HG03378 (cell line): ENCODE measurements at regions not wholly inside any gene's neighbourhood (a gene's known extent, or its start where the extent isn't known, plus 50 kb on each side); places are given as distances from the start of the nearest gene placed in this dataset.

Source experiments
- ATAC-seq: cut with Tn5 transposase; IDR thresholded peaks from one replicate; pipeline ENCODE4 v1.9.1; 2021; ENCODE audit warnings: mild to moderate bottlenecking, moderate library complexity; ENCODE audit not compliant: unreplicated experiment

DNA sequence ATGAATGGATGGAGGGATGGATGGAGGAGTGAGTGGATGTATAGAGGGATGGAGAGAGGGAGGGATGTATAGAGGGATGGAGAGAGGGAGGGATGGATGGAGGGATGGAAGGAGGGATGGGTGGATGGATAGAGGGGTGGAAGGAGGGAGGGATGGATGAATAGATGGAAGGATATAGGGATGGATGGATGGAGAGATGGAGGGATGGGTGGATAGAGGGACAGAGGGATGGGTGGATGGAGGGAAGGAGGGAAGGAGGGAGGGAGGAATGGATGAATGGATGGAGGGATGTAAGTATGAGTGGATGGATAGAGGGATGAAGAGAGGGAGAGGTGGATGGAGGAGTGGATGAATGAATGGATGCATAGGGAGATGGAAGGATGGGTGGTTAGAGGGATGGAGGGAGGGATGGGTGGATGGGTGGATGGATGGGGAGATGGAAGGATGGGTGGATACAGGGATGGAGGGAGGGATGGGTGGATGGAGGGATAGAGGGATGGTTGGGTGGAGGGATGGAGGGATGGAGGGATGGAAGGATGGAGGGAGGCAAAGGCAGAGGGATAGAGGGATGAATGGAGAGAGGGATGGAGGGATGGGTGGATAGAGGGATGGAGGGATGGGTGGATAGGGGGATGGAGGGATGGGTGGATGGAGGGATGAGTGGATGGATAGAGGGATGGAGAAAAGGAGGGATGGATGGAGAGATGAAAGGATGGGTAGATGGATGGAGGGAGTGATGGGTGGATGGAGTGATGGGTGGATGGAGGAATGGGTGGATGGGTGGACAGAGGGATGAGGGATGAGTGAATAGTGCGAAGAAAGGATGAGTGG is 313.8 kb downstream of the UACA start:
- no peak for ATAC-seq

DNA sequence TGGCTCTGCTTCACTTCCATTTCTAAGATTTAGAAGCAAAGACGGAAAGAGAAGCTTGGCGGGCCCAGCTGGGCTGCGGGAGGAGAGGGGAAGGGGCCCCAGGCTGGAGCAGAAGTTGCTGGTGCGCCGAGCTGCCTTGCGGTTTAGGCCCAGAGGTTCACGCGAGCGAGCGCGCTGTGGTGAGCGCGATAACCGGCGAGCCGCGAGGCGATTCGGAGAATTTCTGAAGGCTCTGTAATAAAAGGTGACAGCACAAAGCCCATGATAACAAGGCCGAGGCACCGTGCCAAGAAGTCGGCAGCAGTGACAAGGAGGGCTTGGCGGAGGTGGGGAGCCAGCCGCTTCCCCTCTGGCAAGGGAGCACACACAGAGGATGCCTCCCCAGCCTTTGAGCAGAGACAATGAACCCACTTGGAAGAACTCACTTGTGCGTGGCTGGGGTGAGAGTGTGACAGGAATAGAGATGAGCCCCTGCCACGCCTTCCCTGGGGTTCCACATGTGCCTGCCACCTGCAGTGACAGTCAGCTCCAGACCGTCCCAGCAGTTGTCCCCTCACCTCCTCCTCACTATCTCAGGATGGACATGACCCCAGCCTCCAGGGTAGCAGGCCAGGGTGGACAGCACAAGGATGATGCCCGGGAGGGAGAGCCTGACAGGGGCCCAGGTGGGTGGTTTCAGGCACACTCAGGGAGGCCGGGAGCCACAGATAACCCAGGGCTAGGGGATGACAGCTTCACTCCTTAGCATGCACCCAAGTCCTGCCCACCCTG is 315.2 kb downstream of the UACA start:
- no peak for ATAC-seq

DNA sequence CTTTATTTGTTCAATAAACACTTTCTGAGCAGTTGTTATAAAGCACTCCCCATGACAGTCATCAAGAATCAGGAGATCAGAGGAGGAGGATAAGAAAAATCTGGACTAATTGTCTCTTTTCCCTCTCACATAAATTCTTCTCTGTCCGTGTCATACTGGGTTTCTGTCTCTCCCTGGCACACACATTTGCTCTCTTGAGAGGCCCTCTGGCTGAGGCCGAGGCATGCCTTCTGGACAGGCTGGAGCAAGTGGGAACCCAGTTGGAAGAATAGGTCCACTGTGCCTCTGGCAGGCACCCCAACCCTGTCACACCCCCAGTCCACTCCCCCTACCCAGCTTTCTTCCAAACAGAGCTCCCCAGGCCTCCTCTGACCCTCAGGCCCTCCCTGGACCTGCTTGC is 315.8 kb downstream of the UACA start:
- no peak for ATAC-seq

DNA sequence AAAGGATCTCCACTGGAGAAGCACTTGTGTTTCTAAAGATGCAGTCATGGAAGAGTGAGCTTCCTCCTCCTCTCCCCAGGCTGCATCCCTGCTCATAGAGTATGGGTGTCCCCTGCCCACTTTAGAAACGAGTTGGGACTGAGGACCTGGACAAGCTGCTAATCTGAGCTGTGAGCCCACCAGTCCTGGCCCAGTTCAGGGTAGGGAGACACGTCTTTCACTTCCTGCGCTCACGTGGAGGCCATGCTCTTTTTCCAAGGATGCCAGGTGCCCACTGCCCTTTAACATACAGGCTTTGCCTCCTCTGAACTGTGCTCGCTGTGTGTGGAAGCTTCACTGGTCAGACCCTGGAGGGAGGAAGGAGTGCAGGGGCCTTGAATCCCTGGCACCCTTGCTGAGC is 316.3 kb downstream of the UACA start:
- no peak for ATAC-seq

DNA sequence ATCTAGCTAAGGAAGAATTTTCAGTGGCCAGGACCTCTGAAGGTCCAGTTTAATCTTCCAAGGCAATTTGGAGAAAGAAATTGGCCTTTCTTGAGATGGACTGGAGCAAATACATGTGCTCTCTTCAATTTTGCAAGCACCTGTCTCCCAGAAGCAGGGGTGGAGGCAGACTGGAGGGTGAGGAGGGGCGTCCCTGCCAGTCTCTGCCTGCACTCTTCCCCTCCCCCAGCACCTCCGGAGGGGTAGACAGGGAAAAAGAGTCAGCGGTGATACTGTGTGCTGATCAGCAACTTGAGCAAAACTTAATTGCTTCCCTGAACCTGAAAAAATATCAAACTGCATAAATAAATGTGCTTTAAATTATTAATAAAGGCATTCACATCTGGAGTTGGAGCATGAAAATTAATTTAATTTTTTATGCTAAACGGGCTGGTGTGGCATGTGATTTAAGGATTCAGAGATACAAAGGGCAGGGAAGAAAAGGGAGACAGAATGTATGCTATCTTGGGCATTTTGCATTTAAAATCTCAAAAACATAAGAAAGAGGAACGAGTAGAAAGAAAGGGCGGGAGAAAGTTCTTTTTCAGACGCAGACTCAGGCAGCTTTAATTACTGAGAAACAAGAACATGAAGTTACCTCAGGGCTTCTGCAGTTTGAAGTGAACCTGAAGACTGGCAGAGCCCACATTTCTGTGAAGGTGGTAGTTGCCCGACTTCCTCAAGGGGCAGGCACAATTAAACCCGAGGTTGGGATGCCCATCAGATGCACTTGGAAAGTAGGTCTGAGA is 319.7 kb downstream of the UACA start:
- ATAC-seq: no peak

DNA sequence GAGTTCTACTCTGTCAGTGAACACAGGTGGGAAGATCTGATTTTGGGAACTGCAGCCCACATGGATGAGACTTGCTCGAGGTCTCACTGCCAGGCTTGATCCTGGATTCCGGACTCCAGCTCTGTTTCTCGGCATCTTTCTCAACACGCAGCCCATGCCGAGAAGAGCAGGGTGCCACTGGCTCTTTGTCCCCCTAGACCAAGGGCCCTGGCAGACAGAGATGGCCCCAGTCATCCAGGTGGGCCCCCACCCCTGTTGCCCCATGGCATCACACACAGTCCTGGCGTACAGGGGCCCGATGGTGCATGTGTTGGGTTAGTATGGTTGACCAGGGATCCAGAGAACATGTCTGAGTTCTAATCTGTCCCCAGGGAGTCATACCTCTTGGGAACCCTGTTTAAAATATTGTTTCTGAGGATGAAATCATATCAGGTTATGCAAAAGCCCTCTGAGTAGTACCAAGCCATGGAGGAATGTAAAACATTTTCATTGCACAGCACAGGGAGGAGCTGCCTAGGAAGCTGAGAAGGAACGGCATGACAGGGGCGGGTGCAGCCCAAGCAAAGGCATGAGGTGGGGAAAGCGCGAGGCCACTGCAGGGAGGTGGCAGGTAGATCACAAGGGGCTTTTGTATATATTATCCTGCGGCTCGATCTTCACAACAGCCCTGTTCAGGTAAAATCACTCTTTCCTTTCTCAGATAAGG is 320.6 kb downstream of the UACA start:
- no peak for ATAC-seq

DNA sequence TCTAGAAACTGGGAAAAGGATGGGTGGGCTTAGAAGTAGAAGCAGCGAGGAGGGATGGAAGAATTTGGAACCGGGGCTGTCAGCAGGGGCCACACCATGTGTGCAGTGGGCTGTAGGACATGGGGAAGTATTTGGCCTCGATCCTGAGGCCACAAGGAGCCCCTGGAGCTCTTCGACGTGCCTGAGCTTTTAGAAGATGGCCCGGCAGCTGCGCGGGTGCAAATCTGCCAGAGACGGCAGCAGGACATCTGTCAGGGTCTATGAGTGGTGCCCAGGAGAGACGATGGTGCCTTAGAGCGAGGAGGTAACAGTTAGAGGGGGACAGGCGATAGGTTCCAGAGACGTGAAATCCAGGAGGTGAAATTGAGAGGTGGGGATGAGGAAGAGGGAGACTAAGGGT is 321.1 kb downstream of the UACA start:
- no peak for ATAC-seq

DNA sequence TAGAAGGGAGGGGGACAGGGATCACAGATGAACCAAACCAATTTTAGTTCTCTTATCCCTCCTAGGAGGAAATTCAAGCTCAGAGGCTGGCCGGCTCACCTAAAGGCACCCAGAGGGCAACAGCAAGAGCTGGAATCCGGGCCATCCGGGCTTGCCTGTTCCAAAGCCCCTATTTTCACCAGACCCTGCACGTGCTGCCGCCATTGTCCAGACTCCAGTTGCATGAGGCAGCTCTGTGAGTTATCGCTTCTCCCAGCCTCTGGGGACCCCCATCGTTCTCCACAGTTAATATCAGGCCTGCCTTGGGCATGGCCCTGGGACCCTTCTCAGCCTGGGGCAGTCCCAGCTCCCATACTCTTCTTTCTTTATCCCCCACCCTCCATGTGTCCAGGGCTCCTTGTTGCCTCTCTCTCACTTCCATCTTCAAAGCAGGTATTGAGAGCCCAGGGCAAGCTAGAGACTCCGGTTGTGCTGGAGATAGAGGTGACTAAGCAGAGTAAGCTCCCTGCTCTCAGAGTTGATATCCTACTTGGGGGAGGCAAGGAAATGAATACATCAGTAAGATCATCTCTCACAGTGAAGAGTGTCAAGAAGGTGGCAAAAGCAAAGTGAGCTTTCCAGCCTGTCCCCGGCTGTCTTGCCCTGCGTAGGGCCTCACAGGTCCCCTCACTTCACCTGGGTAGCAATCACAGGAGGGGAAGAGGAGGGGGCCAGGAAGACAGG is 322.8 kb downstream of the UACA start:
- ATAC-seq: no peak

DNA sequence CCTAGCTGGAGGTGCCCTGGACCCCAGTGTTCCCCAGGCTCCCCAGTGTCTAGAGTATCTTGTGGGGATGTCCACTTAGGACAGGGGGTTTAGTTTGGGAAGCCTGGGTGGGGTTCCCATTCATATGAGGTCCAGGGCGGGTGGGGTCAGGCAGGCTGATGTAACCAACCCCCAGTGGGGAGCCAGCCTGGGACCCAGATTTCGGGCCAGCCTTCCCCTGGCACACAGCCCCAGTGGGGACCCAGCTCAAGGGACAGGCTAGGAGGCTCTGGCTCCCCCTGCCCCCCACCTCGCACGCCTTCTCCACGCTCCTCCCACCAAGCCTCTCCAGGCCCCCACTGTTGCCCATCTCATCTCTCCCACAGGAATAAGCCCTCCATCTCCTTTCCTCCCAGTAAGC is 323.5 kb downstream of the UACA start:
- ATAC-seq: no peak

DNA sequence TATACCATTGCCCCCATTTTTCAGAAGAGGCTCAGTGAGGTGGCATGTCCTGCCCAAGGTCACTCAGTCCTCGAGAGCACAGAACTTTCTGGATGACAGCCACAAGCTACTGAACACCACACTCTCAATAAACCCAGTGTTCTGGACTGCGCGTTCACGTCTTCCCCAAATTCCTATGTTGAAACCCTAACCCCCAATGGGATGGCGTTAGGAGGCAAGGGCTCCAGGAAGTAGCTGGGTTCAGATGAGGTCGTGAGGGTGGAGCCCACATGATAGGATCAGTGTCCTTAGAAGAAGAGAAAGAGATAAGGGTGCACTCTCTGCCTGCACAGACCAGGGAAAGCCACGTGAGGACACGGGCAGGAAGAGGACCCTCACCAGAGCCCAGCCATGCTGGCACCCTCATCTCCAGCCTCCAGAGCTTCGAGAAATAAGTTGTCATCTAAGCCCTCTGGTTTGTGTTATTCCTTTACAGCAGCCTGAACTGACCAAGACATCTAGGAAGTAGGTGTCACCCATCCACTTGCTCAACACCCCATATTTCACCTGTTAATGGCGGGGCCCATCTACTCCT is 324.0 kb downstream of the UACA start:
- ATAC-seq: no peak

DNA sequence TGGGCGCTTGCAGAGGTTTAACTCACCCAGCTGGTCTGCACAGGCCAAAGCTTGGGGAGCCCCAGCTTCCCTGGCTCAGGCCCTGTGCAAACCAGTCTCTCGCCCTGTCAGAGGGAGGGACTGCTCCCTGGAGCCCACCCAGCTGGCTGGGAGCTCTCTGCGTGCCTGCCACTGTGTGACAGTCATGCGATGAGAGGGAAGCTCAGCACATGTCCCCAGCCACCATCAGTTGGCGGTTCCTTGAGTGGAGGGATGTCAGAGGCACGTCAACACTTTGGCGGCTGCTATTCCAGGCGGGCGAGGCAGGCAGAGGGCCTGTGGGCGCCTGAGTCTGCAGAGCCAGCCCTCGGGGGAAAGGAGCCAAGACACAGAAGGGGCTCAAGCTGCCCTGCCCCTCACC is 324.6 kb downstream of the UACA start:
- no peak for ATAC-seq

DNA sequence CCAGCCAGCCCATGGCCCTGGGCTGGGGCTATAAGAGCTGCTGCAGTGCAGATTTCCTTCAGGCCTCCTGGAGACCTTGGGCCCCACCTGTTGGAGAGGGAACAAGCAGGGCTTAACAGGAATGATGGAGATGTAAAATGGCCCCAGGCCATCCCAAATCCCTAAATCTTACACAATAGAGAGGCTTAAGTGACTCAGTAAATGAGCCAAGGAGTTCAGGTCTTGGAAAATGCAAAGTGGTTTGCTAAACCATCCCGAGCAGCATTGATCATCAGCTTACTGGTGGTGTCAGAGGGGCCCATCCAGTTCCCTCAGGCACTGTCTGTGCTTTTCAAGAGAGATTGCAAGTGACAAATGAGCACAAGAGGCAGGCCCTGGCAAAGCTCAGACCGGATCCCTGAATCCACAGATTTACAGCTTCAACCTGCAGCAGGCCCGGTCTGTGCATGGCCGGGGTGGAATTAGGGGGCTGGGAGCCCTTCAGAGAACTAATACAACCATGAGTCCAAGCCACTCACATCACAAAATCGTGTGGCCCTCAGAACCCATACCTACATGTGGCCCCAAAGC is 325.4 kb downstream of the UACA start:
- no peak for ATAC-seq

DNA sequence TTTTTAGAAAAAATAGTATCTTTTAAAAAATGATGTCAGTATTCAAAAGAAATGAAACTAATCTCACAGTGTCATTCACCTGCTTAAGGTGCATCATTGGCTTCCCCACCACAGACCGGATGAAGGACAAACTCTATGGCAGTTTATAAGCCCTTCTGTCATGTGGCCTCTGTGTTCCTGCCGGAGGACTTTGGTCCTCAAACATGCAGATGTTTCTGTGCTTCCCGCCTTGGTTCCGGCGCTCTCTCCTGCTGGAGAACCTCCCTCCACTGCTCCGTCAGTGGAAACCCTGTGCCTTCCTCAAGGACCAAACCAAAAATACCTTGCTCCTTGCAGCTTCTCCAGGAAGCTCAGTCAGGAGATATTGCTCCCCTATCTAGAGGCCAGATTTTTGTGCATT is 326.3 kb downstream of the UACA start:
- no peak for ATAC-seq

DNA sequence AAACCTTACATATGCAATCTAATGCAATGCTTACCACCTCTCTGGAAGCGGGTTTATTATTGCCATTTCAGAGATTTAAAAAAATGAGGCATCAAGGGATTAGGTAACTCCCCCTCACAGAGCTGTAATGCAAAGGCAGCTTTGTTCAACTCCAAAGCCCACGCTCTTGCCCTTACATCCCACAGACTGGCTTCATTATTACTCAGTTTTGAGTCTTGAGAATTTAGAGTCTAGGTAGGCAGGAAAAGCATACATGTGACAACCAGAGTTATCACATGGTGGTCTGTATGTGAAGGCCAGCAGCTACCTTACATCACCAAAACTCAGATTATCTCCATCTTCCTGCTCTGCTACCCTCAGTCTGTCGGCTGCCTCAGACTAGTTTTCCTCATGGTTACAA is 326.9 kb downstream of the UACA start:
- no peak for ATAC-seq

DNA sequence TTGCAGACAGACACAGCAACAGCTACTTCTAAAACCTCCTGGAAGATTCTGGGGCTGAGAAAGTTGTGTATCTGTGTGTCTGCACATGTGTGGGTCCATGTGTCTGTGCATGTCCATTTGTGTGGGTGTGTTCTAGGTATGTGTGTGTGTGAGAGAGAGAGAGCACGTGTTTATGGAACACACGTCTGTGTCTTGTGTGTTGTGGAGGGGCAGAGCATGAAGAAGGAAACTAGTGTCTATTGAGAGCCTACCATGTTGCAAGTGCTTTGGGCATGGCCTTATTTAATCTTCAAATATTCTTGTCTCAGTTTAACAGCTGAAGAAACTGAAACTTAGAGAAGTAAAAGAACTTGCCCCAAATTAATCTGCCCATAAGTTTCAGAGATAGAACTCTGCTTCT is 327.5 kb downstream of the UACA start:
- no peak for ATAC-seq

DNA sequence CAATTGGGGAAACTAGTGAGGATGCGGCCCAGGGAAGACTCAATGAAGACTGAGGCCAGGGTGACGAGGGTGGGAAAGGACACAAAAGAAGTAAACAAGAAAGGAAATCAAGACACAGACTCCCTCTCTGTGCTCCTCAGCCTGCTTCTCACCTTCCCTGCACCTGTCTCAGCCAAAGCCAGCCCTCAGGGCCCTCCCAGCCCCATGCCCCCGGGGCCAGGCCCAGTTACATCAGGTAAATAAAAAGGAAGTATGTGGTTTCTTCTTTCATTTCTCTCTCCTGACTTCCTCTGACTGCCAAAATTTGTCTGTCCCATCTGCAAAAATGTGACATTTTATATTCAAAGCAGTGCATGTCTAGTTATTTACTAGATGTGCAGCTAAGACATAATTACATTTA is 328.0 kb downstream of the UACA start:
- ATAC-seq: no peak

DNA sequence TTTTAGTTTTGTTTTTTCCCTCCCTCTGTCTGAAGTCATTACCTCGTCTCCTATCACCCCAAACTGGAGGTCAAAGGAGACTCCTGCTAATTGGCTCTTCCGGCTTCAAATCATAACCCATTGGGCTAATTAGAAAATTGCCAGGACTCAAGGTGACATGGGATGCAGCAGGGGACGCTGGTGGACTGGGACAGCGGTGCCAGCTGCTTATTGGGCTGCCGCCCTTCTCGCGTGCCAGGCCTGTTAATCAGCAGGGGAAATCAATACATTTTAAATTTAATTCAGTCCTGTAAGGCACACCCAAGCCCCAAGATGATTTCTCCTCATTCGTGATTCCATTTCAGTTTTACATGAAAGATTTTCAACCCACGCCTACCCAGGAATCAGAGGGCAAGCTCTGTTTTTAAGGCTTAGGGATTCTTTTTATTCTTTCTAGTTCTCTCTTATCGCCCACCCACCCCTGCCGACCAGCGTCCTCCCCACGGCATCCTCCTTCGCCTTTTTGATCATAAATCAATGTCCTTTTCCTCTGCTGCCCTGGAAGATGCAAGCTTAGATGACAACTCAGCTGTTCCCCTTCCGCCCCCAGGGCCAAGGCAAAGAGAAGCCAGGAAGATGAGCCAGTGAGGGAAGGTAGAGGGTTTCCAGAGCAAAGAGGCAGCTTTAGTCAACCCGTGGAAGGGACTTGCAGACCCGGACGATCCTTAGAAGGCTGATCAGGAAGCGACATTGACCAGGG is 329.6 kb downstream of the UACA start:
- no peak for ATAC-seq

DNA sequence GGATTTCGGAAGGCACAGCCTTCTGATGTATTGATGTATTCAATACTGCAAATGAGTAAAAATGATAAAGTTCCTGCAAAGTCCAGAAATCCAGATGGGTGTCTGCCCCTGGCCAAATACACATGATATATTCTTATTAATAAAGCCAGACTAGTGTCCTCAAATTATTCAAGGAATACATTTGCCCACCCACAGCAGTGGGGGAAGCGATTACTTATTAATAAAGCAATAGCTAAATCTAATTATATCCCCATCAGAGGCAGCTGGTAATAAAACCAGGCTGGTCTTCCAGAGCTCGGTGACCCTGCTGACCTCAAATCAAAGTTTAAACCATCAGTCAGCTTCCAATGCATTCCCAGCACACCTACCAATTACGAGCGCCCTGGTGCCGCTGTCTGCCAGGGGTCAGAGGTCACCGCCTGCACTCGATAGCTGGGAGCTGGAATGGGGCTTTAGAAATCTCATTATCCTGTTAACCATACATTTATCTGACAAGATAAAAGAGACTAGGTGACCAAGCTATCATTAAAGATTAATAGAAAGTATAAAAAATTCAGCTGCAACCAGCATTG is 330.3 kb downstream of the UACA start:
- ATAC-seq: no peak

DNA sequence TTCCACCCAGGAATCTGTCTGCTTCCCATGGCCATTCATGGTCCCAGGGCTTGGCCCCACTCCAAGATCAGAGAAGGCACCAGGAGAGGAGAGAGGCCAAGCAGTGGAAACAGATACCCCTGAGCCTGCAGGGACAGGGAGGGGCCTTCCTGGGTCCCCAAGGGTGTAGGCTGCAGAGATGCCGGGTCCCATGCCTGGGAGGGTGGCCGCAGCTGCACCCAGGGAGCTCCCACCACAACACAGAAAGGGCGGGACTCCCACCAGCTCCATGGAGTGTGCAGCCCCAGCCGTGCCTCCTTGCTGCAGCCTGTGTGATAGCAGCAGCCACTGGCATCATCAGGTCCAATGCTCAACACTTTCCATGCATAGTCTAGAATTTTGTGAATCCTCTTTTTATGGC is 331.5 kb downstream of the UACA start:
- no peak for ATAC-seq
